GM11168 (cell line): ENCODE measurements at regions not wholly inside any gene's neighbourhood (a gene's known extent, or its start where the extent isn't known, plus 50 kb on each side); places are given as distances from the start of the nearest gene placed in this dataset.

Source experiments
- in situ Hi-C: fragments of 300-500 bp; cut with MboI; formaldehyde crosslinking; loops from one replicate; pipeline ENCODE4 v1.12.0; 2022; ENCODE audit warnings: low sequenced_read_pairs; ENCODE audit not compliant: unreplicated experiment

DNA sequence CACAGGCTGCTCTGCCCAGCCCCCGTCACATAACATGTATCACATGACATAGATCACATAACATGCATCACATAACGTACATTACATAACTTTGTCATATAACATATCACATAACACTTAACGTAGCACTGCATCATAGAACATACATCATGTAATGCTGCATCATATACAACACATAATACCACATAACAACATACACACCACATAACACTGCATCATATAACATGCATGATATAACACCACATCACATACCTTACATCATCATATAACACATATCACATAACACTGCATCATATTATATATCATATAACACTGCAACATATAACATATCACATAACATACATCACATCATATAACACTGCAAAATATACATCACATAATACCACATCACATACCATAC is 83.8 kb downstream of the AXIN2 start:
- in situ Hi-C loops = no loop called here

DNA sequence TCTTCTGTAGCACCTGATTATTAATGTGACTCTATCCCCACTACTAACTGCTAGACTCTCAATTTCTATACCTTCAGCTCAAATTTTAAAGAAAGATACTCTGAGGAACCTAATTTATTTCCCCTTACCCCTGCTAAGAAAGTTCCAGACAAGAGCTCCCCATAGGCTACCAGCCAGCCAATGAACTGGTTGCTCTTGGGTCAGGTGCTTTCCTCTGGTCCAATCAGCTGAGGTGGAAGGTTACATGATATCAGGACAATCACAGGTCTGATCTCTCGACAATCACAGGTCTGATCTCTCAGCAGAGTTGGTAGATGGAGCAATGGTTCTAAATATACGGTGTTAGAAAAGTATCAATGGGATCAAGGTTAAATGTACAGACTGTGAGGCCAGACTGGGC is 86.8 kb downstream of the AXIN2 start:
- in situ Hi-C loops = no loop called here

DNA sequence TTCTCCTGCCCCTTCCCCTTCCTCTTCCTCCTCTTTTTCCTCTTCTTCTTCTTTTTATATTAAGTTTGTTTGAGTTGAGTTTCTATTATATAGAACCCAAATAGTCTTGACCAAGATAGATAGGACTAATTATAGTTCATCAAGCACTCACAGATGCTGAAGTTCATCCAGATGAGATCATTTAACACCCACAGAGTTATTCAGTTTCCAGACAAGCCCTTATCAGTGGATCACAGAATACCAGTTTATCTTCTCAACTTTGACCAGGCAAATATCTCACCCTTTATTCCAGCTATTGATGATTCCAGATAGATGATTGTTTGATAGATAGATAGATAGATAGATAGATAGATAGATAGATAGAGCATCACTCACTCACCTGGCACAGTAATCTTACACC is 87.5 kb downstream of the AXIN2 start:
- in situ Hi-C loops = no loop called here

DNA sequence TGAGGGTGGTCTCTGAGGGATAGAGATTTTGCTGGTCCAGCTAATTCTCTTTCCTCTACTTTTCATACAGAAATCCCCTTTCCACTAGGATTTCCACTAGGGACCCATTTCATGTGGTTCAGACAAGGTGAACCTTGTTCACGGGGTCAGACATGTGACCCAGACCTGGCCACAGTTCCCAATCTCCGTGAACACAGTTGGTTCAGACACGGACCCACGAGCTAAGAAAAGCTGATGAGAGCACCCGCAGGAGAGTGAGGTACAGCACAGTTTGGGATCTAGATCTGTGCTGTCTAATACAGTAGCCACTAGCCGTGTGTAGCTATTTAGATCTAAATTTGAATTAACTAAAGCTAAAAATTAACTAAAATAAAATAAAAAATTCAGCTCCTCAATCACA is 88.1 kb downstream of the AXIN2 start:
- in situ Hi-C loops = no loop called here

DNA sequence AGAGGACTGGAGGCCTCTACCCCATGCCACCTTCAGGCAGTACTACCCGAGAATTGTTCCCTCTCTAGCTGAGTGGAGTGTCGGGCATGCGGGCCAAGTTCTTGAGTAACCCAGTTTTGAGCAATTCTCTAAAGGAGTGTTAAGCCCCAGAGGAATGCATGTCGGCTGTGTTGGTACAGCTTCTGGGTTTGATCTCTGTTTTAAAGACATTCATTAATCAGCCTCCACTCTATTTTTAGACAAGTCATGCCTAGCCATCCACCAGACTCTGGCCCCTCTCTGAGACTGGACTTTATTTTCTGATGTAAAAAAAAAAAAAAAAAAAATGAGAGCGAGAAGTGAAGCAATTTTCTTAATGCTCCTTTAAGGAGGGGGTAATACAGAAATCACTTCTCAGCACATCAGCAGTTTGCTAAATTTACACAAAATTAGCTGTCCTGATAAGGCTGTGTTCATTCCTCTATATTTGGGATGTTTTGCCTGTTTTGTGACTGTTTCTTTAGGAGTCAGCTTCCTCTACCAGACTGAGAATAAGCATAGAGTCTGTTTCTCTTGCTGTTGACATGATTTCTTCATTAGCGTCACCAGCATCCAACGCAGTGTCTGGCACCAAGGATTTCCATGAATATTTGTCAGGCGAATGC is 88.7 kb downstream of the AXIN2 start:
- in situ Hi-C loops = no loop called here

DNA sequence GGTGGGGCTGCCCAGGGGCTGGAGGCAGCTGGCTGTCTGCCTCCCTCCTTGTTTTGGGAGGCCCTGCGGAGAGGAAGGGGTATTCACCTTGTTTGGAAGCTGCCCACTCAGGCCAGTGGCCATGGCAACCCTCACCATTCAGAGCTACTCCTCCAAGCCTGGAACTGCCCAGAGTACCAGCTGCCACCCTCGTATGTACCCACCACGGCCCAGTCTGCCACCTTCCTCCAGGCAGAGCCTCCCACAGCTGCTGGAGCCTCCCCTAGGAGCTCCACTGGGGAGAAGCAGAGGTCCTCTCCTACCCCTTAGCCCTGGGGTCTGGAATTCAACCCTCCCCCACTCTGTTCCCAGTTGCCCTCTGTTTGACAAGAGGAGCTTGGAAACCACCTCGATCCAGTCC is 90.7 kb downstream of the AXIN2 start:
- in situ Hi-C loops = no loop called here

DNA sequence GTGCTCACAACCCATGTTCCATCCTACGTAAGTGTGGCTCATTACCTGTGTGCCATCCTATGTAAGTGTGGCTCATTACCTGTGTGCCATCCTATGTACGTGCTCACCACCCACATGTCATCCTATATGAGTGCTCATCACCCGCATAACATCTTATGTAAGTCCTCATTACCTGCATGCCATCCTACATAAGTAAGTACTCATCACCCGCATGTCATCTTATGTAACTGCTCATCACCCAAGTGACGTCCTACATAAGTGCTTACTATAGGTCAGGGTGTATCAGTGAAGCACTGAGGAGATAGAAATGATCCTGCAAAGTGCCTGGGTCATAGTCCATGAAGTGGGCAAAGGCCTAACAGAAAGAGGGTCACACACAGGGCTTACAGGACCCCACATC is 93.1 kb downstream of the AXIN2 start:
- in situ Hi-C loops = no loop called here

DNA sequence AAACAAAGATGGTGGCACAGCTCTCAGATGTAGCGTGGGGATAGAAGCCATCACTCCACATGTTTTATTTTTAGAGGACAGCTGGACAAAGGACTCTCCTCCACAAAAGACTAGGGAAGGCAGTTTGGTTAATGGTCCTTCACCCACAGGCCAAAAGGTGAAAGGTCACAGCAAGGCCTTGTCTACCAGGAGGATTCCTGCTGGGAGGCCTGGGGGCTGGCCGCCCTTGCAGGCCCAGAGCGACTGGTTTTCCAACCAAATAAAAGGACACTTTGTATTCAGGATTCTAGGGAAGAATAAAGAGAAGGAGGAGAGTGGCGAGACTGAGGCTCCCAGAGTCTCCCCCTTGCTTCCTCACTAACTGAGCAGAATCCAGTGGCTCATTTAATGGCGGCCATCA is 94.3 kb downstream of the AXIN2 start:
- in situ Hi-C loops = no loop called here

DNA sequence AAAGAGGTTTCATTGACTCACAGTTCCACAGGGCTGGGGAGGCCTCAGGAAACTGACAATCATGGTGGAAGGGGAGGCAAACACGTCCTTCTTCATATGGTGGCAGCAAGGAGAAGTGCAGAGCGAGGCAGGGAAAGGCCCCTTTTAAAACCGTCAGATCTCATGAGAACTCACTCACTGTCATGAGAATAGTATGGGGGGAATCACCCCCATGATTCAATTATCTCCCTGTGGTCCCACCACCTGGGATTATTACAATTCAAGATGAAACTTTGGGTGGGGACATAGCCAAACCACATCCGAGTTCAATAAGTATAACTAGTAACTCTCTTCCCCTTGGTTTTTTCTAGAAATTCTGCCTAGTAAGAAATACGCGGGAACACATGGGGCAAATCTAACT is 94.9 kb downstream of the AXIN2 start:
- in situ Hi-C loops = no loop called here

DNA sequence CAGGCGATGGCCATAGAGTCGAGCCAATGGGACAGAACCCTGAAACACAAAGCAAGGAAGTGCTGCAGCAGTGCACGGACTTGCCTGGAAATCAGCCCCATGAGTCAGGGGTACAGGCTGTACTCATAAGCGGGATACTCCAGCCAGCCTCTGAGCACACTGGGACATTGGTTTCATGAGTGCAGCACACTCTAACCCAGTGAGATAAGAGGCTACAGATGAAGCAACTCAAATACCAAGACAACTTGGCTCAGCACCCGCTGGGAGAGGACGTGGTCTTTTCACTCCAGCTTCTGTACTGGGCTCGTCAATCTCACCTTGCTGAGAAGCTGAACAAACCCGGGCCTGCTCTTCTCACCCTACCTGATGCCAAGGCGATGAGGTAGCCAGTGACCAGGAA is 98.2 kb downstream of the AXIN2 start:
- in situ Hi-C loops = no loop called here

DNA sequence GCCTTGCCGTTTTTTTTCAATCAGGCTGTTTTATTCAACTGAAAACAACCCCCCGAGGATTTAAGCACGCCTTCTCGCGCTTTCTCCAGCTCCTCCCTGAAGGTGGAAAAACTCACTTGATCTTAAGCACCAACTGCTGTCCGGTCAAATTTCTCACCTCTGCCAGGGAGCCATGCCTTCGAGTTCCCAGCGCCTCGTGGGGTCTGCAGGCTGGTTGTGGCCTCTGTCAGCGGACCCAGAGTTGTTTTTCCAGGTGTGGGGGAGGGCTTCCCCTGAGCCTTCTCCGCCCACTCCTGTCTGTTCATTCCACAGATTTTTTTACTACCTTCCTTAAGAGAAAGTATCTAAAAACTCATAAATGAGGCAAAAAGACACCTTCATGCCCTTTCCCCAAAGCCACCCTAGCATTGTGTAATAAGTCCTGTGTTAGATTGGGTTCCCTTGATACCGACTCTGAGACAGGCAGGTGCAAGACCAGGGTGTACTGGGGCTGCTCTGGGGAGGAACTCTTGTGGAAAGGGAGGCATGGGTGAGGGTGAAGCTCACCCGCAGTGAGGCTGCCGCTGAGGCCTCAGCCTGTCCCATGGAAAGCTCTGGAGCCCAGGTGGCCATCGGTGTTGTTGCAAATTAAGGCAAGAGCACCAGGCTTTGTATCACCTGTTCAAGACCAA is 101.6 kb downstream of the AXIN2 start:
- in situ Hi-C loops = no loop called here

DNA sequence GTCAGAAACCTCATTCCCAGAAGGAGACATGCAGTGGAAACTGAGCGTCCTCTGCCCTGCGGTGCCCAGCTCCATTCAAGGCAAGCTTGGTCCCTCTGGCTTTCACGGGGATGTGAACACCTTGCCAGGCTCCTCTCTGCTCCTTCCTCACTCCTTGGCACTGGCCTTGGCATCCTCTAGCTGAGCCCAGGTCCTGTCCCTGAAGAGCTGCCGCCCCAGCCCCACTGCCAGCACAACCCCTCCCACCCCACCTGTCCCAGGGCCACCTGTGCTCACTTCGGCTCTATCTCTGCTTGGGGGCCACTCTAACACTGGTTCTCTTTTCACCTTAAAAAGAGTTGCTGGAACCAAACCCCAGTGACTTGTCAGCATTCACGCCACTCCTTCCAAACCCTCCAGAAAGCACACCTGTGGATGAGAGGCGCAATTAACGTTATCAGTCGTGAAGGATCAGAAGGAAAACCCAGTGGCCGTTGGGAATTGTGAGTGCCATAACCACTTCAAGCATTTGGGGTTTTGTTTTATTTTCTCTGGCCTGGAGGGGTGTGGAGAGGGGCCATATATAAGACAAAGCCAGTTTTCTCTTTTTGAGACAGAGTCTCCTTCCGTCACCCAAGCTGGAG is 103.7 kb downstream of the AXIN2 start:
- in situ Hi-C loops = no loop called here

DNA sequence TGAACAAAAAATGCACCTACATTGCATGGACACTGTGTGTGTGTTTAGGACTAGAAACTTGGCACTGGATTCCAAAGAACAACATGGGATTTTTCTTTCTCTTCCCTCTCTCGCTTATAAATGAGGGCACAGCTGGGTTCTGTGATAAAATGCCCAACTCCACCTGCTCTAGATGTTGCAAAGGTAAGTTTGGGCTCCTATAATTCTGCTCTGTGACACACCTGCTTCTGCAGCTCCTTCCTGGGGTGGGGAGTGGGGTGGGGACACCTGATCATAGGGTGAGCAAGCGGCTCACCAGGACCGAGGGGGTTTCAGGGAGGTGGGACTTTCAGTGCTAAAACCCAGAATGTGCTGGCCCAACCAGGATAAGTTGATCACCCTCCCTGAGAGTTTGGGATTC is 104.3 kb downstream of the AXIN2 start:
- in situ Hi-C loops = no loop called here

DNA sequence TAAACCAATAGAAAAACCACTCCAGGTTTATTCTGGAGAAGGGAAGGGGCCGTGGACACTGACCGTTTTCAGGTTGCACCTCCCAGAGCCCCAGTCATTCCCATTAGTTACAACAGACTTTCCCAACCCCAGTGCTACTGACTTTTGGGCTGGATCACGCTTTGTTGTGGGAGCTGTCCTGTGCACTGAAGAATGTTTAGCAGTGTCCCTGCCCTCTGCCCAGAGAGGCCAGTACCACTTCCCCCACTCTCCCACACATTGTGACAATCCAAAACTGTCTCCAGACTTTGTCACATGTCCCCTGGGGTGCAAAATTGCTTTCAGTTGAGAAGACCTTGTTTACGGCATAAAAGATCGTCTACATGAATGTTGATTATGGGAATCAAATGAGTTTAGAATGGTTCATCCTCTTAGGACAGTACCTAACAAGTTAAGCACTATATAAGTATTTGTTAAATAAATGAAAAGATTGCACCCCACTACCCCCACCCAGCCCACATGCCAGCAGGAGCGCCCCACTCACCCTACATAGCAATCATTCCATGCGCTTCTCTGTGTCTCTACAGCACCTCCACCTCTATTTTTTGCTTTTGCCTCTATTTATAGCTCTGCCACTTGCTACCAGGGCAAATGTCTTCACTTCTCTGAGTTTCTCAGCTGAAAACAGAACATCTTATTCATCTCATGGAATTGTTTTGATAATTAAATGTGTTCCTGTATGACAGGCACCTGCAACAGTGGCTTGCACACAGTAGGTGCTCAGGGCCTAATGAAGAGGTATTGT is 104.9 kb downstream of the AXIN2 start:
- in situ Hi-C loops = no loop called here

DNA sequence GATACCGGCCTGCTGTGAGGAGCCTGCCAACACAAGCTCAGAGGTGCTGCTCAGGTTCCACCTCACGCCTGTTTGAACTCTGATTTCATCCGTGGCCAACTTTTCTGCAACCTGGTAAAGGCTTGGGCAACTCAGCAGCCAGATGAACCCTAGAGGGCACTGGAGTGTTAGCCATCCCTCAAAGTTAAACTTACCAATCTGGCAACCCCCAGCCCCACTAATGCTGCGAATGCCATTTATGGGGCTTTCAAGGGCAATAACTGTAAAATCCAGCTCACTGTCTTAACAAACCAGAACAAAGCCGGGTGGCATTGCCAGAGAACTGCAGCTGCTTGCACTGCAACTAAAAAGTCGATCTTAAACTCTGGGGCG is 105.5 kb downstream of the AXIN2 start:
- in situ Hi-C loops = no loop called here

DNA sequence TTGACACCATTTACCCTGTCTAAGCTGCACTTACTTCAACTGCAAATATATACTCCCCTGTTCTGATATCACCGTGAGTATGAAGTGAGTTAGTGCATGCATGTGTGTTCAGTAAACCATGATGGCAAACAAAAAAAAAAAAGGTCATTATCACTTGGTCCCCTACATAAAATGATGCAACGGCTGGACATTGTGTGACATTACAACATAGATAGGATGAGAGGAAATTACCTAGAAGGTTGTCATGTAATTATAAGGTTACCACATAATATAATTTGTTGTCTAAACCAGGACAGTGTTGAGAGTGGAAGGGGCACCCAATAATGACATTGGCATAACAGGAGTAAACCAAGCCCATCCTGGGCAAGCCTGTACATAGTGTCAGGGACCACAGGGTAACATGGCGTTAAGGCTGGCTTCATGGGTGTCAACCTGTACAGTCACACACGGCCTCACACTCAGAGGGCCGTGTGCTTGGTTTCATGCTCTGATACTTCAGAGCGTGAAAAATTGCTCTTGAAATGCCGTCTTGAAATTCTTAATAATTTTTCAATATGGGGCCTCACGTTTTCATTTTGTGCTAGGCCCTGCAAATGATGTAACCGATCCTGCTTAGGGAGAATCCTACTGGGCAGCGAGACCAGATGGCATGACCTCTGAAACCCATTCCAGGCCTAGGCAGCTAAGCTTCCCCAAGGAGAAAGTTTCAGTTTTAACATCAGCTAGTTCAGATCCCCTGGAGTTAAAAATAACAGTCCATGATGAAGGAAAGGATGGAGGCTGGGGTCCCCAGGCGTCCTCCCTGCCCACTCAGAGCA is 106.1 kb downstream of the AXIN2 start:
- in situ Hi-C loops = no loop called here

DNA sequence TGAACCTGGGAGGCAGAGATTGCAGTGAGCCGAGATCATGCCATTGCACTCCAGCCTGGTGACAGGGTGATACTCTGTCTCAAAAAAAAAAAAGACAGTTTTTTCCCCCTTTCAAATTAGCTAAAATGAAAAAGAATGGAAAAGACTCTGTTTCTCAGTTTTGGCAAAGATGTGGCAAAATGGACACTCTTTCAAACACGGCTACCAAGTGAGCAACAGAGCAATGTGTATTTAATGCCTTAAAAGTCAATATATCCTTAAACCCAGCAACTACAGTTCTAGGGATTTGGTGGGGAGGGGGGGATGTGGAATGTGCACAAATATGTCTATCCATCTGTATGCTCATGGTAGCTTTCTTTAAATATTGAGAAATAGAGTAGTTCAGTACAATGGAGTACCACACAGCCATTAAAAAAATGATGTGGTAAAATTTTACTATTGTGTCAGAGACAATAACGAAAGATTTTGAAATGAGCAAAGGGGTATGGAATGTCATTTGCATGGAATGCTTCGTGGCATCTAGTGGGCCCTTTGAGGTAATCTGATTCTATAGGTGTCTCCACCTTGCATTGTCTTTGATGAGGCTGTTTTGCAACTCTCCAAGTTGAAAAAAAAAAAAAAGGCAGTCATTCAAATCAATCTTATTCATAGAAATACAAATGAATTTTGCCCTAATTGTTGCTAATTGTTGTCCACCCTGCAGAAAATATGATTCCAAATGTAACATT is 108.1 kb downstream of the AXIN2 start:
- in situ Hi-C loops = no loop called here

DNA sequence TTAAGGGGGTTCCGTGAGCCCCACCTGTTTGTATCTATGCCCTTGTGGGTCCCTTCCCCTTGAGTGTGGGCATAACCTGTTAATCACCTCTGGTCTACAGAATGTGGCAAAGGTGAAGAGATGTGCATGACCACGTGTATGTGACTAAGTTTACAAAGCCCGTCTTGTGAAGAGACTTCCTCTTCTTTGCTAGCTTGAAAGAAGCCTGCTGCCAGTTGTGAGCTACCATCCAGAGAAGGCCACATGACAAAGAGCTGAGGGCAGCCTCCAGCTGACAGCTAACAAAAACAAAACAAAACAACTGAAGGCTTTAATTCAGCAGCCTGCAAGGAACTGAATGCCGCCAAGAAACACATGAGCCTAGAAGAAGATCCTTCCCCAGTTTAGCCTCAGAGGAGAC is 112.0 kb downstream of the AXIN2 start:
- in situ Hi-C loops = no loop called here

DNA sequence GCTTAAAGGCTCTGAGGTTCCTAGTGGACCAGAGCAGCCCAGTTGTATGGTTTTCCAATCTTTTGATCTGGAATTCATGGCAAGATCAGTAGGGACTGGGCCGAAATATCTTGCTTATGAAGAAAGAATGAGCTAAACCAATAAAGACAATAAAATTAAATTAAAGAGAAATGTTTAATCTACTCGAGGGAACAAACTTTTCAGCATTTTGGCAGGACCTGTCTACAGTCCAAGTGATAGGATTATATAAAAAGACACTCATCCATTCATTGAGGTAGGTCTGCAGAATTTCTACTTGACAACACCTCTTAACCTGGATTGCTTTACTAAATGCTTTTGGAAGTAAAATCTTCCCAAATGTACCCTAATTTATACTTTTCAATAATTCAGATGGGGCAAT is 113.6 kb downstream of the AXIN2 start:
- in situ Hi-C loops = no loop called here
